Stimulated activated CD4-positive, alpha-beta T cell treated with anti-CD3 and anti-CD28 coated beads, Interleukin-2, amount 100 ng/mL, for 4 hours (primary cell): ENCODE measurements at regions not wholly inside any gene's neighbourhood (a gene's known extent, or its start where the extent isn't known, plus 50 kb on each side); places are given as distances from the start of the nearest gene placed in this dataset.
"Not testable (repeated sequence)": the region's sequence is repeated elsewhere in the genome, so short reads cannot be mapped to it uniquely, and the experiment has no call there.

Source experiments
- DNase-seq: peaks from one replicate; pipeline ENCODE4 v3.0.0-alpha.2; 2020; ENCODE audit warnings: low read depth

DNA sequence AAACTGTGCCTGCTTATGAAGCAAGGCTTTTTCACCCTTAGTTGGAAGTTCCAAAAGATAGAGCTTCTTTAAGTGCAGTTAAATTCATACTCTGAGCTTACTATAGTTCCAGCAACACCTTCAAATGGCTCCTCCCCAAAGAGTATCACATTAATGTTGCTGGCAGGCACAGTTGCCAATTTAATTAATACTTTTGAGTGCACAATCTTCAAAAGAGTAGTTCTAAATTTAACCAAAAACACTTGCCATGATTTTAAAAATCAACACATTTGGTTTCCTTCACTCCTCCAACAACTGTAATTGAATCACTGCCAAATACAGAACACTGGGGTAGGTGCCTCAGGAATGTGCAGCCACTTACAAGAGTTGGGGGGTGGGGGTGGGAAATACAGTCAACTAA lies 150.6 kb upstream of the UBE2E3 start:
- no peak for DNase-seq

DNA sequence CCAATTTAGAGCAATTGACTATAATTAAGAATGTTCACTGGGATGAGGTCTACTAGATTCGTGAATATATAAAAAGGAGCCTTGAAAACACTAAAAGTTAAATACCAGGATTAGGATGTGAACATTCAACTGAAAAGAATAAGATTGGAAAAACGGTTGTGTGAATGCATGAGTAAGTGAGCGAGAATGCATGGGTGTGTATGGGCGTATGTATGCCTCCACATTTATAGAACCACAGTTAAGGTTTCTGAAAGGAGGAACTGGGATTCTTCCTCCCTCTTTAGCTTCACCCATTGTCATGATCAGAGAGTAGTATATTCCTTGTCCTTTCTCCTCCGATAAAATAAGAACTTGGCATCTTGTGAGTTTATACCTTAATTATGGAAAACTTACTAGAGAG lies 151.1 kb upstream of the UBE2E3 start:
- no peak for DNase-seq

DNA sequence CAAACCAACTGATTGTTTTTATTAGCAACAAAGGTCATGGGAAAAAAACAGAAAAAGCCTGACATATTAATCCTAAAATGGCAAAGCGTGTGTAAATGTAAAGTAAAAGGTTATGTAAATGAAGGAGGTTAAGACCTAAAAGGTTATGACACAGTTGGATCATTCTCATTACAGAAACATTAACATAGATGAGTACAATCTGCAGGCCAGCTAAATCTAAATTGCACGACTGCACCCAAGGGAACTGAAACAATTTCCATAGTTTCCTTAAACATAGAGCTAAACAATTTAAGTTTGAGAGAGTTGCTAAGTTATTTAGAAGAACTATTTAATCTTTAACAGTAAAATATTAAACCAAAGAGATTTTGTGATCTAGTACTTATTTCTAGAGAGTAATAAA lies 151.6 kb upstream of the UBE2E3 start:
- no peak for DNase-seq

DNA sequence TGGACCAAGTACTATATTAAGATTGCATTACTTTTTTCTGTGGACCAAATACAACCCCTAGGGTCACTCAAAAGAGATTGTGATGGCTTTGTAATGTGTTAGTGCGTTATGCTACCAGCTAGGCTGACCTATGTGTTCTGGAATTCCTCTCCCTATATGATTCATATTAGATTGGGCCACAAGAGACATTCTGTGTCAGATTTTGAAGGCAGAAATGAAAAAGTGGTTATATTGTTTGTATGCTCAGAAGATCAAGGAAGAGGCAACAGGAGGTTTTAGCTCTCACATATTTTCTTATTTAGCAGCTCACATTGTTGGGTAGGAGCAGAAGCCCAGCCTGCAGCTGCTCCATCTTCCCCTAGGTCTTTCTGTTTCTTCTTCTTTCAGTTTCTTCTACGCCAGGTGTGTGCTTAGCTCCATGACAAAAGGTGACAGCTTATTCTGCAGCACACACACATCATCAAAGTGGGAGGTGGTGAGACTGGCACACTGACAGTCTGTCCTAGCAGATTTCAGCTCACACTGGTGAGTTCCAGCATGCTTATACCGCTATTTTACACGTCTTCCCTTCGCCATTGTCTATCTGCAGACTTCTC lies 156.8 kb upstream of the UBE2E3 start:
- no peak for DNase-seq

DNA sequence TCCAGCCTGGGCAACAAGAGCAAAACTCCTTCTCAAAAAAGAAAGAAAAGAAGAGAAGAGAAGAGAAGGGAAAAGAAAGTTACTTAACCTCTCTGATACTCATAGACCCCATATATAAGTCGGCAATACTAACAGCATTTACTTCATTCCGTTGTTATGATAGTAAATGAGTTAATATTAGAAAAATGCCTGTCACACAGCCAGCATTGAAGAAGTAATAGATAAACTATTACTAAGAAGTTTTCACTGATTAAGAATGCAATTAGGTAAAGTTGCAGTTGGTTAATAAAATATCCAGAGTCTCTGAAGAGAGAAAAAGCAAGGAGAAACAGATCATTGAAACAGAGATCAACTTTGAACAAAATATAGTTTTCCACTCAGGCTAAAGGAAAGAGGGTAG lies 161.3 kb upstream of the UBE2E3 start:
- no peak for DNase-seq

DNA sequence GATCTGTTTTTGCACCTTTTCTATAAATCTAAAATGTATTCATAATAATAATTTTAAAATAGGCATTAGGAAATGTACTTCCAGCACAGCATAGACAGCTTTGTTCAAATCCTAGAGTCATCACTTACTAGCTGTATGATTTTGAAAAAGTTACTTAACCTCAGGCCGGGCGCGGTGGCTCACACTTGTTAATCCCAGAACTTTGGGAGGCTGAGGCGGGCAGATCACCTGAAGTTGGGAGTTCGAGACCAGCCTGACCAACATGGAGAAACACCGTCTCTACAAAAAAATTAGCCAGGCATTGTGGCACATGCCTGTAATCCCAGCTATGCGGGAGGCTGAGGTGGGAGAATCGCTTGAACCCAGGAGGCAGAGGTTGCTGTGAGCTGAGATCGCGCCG lies 161.7 kb upstream of the UBE2E3 start:
- not testable (repeated sequence) for DNase-seq

DNA sequence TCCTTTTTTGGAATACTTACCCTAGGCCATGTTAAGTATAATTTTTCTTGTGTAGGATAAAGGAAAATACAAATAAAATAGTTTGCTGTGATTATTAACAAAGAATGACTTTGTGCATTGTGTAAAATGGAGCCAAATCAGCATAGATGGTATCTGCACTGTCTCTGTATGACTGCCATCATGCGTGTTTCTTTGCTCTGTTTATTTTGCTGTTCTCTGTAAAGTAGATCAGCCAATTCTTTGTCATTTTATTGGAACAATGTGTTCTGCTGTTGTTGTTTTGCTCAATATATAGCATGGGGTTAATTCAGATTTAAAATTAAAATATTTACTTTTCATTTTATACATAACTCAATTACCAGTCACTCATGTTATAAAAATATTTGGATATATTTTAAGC lies 181.3 kb upstream of the UBE2E3 start:
- DNase-seq, result no peak

DNA sequence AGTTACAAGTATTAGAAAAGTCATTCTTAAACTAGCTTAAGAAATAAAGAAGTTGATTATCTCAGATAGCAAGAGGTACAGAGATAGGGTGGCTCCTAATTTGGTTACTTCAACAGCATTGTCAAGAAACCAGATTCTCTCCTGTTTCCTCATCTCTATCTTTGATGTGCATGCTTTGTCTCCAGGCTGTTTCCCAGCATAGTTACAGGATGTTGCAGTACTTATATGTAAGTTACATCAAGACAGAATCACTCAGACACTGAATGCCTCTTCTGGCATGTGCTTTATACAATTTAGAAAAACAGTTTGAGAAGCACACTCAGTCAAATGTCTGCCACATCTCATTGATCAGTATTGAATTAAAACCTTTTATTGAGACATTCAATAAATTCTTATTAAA lies 189.5 kb upstream of the UBE2E3 start:
- no peak for DNase-seq

DNA sequence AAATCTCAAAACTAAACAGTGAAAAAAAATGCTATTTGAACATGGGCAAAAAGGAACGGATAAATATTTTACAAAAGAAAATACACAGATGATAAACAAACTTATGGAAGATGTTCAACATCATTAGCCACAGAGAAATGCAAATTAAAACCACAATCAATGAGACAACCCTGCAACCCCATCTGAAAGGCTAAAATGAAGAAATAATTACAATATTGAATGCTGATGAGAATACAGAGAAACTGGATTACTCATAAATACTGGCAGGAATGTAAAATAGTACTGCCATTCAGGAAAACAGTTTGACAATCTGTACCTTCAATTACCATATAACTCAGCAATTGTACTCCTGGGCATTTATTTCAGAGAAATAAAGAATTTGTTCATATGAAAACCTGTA lies 193.1 kb upstream of the UBE2E3 start:
- no peak for DNase-seq

DNA sequence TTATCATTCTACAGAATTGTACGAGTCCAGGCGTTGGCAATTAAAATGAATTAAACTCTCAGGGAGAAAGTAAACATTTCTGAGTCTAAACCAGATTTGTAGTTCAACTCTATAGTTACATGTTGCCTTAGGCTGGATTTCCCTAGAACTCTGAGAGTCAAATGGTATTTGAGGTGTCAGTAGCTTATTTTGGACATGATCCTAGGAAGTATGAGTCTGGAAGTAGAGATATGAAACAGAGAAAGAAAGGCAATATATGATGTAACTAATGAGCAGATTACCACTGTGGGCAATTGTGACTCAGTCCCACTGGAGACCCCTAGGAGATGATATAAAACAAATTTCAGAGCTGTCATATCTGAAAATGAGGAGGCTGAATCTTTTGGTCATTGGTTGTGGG lies 199.1 kb upstream of the UBE2E3 start:
- DNase-seq, result no peak

DNA sequence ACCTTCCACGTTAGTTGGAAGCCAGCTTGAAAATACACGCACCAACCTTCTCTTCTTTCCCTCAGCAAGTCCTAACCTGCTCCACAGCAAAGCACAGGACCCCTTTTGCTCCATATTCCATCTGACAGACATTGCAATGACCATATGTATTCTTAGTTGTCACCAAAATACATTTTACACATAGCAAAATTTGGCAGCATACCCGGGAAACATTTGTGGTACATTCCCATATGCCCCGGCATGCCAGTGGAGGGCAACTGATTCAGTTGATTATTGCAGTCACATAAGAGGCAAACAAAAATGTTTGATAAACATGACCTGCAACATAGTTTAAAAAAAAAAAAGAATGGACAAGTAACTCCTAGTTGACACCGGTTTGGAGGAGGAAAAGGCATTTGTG lies 202.1 kb upstream of the UBE2E3 start:
- no peak for DNase-seq

DNA sequence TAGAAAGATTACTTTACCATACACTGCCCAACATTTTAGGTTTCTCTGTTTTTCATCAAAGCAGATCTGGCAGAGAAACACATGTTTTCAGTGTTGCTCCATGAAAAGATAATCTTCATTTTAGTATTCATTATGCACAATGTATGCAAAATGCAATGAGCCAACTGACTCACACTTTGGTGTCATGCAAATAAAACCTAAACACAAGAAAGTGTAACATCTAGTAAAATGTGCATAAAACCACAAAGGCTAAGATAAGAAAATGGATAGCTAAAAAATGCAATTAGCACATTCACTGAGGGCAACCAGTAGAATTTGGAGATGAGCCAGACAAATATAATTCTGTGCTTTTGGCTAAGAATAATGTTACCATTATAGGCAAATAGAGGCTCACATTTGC lies 203.5 kb upstream of the UBE2E3 start:
- DNase-seq, result no peak

DNA sequence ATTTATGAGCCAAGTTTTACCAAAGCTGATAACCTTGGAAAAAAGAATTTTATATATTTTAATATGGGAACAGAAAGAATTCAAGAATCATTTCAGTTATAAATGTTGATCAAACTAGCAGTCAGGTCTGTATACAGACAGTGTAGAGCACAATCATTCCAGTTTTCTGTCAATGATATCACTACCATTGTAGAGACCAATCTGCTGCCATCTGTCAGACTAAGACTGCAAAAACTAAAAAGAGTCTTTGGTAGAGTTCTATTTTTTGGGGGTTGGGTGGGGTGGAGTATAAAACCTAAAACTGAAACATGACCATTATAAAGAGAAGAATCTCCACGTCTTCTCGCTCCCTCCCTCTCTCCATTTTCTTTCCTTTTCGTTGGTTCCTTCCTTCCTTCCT lies 204.7 kb upstream of the UBE2E3 start:
- DNase-seq, result no peak

DNA sequence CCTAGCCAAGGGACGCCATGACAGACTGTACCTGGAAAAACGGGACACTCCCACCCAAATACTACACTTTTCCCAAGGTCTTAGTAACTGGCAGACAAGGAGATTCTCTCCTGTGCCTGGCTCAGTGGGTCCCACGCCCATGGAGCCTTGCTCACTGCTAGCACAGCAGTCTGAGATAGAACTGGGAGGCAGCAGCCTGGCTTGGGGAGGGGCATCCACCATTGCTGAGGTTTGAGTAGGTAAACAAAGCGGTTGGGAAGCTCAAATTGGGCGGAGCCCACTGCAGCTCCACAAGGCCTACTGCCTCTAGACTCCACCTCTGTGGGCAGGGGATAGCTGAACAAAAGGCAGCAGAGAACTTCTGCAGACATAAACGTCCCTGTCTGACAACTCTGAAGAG lies 215.1 kb upstream of the UBE2E3 start:
- DNase-seq, result not testable (repeated sequence)

DNA sequence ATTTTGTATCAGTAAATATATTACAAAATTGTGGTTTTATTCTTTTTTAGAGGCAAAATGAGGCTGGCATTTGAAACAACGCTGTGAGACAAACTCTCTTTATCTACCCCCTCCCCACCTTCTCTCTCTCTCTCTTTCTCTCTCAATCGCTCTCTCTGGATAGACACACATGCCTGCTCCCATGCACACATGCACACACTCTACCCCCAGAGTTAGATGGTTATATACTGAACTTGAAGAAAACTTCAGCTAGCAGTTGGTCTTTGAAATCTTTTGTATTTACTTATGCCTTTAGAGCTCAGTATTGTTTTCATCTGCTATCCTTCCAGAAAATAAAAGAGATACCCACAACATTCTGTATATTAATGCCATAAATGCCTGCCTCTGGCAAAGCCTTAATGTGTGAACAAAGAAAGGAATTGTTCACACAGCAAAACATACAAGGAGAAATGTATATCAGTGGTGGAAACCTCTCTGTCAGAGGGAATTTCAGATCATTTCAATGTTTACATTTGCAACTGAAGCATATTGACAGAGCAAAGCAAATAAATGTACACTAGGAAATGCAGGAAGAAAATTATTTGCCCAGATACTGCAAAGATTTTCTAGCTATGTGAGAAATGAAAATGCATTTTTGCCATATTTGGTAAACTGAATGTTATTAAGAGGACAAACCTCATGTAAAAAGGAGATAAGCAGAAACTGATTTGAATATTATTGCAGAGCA lies 217.0 kb upstream of the UBE2E3 start:
- DNase-seq, result no peak

DNA sequence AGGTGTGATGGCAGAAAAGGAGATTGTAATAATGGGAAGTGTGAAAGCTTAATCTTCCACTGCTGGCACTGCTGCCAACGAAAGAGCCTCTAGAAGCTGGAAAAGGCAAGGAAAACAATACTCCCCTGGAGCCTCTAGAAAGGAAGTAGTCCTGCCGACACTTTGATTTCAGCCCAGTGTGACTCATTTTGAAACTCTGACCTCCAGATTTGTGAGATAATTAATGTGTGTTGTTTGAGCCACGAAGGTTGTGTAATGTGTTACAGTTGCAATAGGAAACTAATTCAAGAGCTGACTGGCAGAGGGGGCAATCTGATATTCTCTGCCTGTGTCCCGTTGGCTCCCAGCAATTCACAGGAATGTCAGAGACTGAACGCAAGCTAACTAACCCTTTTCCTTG lies 219.2 kb upstream of the UBE2E3 start:
- DNase-seq, result no peak

DNA sequence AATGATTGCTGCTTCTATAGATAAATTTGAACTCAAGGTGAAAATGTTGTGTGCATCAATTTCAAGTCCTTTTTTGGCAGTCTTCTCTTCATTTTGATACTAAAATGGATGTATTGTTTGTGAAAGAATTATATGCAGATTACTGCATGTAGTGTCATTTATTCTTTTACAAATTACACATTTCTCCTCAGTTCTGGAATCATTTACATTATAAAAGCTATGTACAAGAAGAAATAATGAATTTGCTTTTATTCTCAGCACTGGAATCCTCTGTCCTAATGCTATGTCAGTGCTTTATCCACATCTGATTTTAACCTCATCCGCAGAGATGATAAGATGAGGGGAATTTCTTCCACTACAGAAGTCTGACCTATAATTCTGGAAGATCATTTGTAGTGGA lies 220.8 kb upstream of the UBE2E3 start:
- DNase-seq, result no peak

DNA sequence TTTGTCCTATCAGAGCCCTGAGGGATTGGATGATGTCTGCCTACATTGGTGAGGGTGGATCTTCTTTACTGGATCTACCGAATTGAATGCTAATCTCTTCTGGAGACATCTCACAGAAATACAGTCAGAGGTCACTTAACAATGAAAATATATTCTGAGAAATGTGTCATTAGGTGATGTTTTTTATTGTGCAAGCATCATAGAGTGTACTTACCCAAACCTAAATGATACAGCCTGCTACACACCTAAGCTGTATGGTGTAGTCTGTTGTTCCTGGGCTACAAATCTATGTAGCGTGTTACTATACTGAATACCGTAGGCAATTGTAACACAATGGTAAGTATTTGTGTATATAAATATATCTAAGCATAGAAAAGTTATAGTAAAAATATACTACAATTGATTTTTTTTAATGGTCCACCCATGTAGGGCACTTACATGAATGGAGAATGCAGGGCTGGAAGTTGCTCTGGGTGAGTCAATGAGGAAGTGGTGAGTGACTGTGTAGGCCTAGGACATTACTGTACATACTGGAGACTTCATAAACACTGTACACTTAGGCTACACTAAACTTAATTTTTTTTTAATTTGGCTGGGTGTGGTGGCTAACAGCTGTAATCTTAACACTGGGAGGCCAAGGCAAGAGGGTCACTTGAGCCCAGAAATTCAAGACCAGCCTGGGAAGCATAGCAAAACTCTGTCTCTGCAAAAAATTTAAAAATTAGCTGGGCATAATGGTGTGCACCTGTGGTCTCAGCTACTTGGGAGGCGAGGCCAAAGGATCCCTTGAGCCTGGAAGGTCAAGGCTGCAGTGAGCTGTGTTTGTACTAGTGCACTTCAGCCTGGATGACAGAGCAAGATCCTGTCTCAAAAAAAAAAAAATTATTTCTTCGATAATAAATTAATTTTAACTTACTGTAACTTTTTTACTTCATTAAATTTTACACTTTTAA lies 226.3 kb upstream of the UBE2E3 start:
- DNase-seq, result no peak

DNA sequence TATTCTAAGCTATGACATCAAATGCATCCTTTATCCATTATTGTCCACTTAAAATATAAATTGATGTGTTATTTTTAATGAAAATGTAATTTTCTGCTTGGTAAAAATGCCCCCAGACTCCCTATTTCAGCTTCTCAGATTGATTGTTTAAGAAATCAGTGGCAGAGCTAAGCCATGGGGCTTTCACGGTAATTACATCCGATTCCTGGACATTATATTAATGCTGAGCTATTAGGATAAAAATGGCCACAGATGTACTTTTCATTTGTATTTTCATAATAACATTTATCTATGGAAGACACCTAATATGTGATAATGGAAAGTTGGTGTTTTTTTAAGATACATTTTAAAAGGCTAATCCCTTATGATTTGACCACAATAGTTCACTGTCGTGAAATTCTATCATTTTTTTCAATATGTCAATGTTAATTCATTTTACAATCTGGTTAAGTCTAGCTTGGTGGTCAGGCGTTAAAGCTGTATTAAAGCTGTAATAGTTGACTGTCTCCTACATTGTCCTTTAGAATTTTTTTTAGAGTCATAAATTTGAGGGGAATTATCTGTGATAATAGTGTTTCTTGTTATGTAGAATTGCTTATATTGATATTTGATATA lies 229.0 kb upstream of the UBE2E3 start:
- DNase-seq, result no peak

DNA sequence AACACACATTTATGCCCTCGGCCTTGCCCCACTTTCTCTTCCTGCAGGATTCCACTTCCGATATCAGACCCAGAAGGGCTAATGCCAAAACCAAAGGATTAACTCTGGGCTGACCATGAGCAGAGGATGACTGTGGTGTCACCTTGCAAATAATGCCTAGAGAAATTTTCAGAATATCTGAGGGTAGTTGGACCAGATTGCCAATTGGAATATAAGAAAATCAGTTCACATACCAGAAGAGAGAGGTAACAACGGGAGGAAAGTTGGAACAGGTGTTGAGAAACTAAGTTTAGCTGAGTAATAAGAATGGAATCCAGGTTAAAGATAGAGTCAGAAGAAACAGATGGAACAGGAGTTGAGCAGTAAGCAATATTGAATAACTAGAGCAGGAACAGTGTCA lies 232.7 kb upstream of the UBE2E3 start:
- DNase-seq, result no peak

DNA sequence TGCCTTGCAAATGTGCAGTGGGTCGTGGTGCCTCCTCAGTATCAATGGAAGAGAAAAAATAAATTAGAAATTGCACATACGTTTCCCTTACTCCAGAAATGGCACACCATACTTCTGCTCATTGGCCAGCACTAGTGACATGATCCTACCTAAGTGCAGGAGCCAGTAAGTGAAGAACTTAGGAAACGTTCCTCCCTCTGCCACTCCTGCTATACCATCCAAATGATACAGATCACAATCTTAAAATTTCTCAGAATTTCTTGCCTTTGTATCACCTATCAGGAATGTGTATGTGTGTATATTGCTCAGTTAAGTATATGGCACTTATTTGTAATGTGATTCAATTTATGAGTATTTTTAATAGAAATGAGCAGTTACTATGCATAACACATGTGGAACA lies 237.0 kb upstream of the UBE2E3 start:
- no peak for DNase-seq

DNA sequence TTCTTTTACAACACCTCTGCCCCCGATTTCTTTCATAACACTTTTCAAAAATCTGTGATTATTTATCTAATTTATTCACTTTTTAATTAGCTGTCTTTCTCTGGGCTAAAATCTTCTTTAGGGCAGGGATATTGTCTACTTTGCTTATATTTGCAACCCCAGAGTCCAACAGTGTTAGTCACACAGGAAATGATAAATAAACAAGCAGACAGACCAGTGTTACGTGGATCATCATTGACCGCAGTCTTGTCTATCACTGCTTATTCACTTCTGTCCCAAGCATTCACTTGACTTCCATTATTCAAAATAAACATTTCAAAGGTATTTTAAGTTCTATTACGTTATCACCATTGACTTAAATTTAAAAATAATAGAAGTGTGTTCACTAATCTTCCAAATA lies 237.6 kb upstream of the UBE2E3 start:
- no peak for DNase-seq

DNA sequence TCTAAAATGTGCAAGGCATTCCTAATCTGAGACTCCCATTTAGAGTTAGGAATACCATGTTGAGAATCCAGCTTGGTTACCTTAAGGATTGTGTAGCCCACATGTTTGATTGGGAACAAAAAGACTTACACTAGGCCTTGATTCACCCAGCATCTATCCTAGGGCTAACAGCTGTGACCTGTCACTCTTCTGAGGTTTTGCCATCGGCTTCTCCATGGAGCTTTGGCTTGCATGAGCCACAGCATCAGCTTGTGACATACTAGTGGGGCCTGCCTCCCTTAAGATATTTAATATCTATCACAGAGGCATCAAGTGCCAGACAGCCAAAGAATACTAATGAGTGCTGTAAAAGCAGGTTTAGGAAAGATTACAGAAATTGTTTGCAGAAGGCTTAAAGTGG lies 241.3 kb upstream of the UBE2E3 start:
- no peak for DNase-seq
